HL-60 (cell line): ENCODE measurements at regions not wholly inside any gene's neighbourhood (a gene's known extent, or its start where the extent isn't known, plus 50 kb on each side); places are given as distances from the start of the nearest gene placed in this dataset.

Experiments
- DNase-seq, 2 experiments: peaks; one replicate each; pipeline ENCODE4 v3.0.0-alpha.2; 2010 to 2020; ENCODE audit warnings: low read depth in 1 of 2, low spot score in 1 of 2
- H3K27ac ChIP-seq: fragments of 250-450 bp; sonication (Bioruptor Pico); replicated peaks from 2 replicates; pipeline ENCODE4 v1.5.1; 2020; ENCODE audit warnings: mild to moderate bottlenecking, moderate library complexity
- H3K27me3 ChIP-seq: fragments of 250-450 bp; sonication (Bioruptor Pico); 2 replicates; pipeline ENCODE4 v1.5.1; 2021; ENCODE audit warnings: mild to moderate bottlenecking, moderate library complexity; ENCODE audit not compliant: insufficient read depth, poor library complexity, severe bottlenecking
- H3K4me3 ChIP-seq: replicated peaks from 2 replicates; pipeline ENCODE4 v1.5.1; 2011; ENCODE audit warnings: mild to moderate bottlenecking, control low read depth, low read length; ENCODE audit not compliant: insufficient read depth
- GABPA ChIP-seq: IDR thresholded peaks from 2 replicates; pipeline ENCODE4 v1.6.1; 2012; ENCODE audit warnings: low read depth
- POLR2AphosphoS5 ChIP-seq: IDR thresholded peaks from 2 replicates; pipeline ENCODE4 v1.6.1; 2012; ENCODE audit warnings: low read depth
- SPI1 ChIP-seq: IDR thresholded peaks from 2 replicates; pipeline ENCODE4 v1.6.1; 2012; ENCODE audit warnings: low read depth, mild to moderate bottlenecking, borderline replicate concordance
- TF ChIP-seq, protein P1 (sequence below): IDR thresholded peaks from one replicate; pipeline ENCODE4 v1.5.1; 2011; ENCODE audit warnings: low read length, control low read depth, inconsistent platforms; ENCODE audit not compliant: insufficient read depth
- TF ChIP-seq, protein P2 (sequence below): IDR thresholded peaks from 2 replicates; pipeline ENCODE4 v1.6.1; 2012; ENCODE audit warnings: low read depth; ENCODE audit not compliant: insufficient replicate concordance

DNA sequence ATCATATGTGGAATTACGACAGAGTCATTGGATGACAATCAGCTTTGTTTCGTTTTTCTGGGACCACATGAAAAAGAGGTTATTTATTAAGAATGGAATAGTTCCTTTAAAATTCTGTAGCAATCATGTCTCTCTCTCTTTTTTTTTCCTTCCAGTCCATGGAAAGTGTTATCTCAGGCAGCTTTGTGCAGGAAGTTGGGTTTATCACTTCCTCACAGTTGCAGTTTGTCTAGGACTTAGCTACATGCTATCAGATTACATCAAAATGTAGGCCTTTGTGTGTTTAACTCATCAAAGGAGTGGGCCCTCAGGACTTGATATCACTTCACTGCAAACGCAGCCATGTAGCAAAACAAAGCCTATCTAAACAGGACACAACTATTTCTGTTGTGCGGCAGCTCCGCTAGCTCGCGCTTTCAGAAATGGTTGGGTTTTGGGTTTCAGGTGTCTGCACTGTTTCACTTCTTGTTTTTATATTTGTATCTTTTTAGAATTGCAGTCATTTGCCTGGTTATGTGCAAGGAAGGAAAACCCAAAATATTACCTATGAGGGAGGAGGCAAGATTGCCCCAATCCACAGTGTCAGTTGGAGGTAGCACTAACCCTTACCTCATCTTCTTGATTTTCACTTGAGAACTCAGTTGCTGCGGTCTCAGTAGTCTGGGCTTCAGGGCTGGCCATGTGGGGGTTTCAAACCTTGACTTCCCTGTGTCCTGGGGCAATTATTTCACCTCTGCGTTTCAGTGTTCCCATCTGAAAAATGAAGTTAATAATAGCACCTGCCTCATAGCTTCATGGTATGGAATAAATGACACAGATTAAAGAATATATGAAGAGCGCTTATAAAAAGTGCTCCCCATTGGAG is 66.7 kb downstream of the HHEX start:
- TF ChIP-seq, protein P1, sequence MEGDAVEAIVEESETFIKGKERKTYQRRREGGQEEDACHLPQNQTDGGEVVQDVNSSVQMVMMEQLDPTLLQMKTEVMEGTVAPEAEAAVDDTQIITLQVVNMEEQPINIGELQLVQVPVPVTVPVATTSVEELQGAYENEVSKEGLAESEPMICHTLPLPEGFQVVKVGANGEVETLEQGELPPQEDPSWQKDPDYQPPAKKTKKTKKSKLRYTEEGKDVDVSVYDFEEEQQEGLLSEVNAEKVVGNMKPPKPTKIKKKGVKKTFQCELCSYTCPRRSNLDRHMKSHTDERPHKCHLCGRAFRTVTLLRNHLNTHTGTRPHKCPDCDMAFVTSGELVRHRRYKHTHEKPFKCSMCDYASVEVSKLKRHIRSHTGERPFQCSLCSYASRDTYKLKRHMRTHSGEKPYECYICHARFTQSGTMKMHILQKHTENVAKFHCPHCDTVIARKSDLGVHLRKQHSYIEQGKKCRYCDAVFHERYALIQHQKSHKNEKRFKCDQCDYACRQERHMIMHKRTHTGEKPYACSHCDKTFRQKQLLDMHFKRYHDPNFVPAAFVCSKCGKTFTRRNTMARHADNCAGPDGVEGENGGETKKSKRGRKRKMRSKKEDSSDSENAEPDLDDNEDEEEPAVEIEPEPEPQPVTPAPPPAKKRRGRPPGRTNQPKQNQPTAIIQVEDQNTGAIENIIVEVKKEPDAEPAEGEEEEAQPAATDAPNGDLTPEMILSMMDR: no peak
- TF ChIP-seq SPI1 (peak; percentile 88), GABPA (no peak; the same call in 1 of the 2 replicates), POLR2AphosphoS5 (peak; percentile 38; the same call in 1 of the 2 replicates)
- DNase-seq: peak; percentile 45 to 81
- H3K4me3 ChIP-seq: no peak overlapping the region
- H3K27ac ChIP-seq: peak overlapping the region; percentile 88
- no peaks in the 10 kb centered on the region for H3K27me3 ChIP-seq

DNA sequence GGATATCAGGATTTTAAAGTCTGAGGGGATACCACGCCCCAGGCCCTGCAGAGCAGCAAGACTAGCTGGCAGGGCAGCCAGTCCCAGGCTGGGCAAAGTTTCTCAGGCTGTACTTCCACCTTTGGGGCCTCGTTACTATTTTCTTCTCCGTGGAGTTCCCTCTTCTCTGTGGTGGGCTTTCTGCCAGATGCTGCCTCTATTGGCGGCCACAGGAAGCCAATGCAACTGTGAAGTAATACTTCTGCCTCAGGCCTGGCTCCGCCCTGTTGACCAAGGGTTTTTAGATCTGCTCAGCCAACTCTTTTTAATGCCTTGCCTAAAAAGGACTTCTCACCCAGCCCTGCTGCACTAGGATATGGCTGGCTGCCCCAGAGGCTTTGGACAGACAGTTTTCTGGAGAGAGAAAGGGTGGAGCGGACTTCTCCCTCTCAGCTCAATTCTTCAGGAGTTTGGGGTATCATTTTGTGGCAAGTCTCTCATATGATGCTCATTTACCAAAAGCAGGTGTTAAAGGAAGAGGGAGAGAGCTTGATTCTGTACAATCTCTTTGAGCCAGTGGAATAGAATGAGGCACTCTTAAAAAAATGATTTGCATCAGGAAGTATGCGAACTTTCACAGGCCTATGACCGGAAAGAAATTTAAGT is 67.4 kb downstream of the HHEX start:
- no peak overlapping the region for H3K4me3 ChIP-seq

DNA sequence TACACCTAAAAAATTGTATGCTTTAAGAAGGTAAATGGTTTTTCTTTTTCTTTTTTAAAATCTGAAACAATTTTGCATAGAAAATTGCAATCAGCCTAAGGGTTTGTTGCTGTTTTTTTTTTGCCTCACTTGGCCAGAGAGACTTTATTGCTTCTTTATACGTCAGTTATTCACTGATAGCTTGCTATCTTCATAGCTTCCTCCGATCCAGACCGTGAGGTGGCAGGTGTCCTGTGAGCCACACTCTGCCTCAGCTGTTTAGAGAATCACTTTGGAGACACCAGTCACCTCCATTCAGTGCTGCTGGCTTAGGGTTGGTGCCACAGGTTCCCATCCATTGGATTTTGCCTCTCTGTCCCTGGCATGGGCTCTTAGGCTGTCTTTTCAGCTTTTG is 68.0 kb downstream of the HHEX start:
- no peak overlapping the region for H3K4me3 ChIP-seq

More for the DNA sequence above, 67.4 kb downstream of the HHEX start:
- TF ChIP-seq, protein P2, sequence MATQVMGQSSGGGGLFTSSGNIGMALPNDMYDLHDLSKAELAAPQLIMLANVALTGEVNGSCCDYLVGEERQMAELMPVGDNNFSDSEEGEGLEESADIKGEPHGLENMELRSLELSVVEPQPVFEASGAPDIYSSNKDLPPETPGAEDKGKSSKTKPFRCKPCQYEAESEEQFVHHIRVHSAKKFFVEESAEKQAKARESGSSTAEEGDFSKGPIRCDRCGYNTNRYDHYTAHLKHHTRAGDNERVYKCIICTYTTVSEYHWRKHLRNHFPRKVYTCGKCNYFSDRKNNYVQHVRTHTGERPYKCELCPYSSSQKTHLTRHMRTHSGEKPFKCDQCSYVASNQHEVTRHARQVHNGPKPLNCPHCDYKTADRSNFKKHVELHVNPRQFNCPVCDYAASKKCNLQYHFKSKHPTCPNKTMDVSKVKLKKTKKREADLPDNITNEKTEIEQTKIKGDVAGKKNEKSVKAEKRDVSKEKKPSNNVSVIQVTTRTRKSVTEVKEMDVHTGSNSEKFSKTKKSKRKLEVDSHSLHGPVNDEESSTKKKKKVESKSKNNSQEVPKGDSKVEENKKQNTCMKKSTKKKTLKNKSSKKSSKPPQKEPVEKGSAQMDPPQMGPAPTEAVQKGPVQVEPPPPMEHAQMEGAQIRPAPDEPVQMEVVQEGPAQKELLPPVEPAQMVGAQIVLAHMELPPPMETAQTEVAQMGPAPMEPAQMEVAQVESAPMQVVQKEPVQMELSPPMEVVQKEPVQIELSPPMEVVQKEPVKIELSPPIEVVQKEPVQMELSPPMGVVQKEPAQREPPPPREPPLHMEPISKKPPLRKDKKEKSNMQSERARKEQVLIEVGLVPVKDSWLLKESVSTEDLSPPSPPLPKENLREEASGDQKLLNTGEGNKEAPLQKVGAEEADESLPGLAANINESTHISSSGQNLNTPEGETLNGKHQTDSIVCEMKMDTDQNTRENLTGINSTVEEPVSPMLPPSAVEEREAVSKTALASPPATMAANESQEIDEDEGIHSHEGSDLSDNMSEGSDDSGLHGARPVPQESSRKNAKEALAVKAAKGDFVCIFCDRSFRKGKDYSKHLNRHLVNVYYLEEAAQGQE: peak; percentile 52
- TF ChIP-seq GABPA: no peak; the same call in 1 of the 2 replicates
- TF ChIP-seq SPI1: peak; percentile 83
- TF ChIP-seq, protein P1: no peak
- TF ChIP-seq POLR2AphosphoS5: peak; percentile 87
- peak; percentile 83 to 98 for DNase-seq
- H3K27ac ChIP-seq: peak overlapping the region; percentile 88
- no peaks in the 10 kb centered on the region for H3K27me3 ChIP-seq

More for the DNA sequence above, 68.0 kb downstream of the HHEX start:
- TF ChIP-seq POLR2AphosphoS5: no peak
- TF ChIP-seq, protein P2: no peak
- no peak for TF ChIP-seq SPI1
- no peak for TF ChIP-seq GABPA
- TF ChIP-seq, protein P1: no peak
- DNase-seq: peak in 1 of 2 experiments; percentile 25
- Histone ChIP-seq H3K27me3 (no peaks in the 10 kb centered on the region), H3K27ac (peak overlapping the region; percentile 88)
